Neural crest cell (in vitro differentiated cells): ENCODE measurements at regions not wholly inside any gene's neighbourhood (a gene's known extent, or its start where the extent isn't known, plus 50 kb on each side); places are given as distances from the start of the nearest gene placed in this dataset. TPM values are rescaled to one million over a fixed set of nuclear protein-coding genes. Genes with fewer than 3 reads are reported as not detected.

Experiments
- DNase-seq: peaks from one replicate; pipeline ENCODE4 v3.0.0; 2021; ENCODE audit warnings: low read depth, mixed read lengths, low spot score
- H3K27ac Mint-ChIP-seq: one replicate; pipeline ENCODE4 v1.8.0; 2021; ENCODE audit warnings: mild to moderate bottlenecking, mixed read lengths; ENCODE audit not compliant: unreplicated experiment
- H3K27me3 Mint-ChIP-seq: 2 replicates; pipeline ENCODE4 v1.8.0; 2021; ENCODE audit warnings: low read depth, mild to moderate bottlenecking, mixed read lengths
- H3K36me3 Mint-ChIP-seq: 2 replicates; pipeline ENCODE4 v1.8.0; 2021; ENCODE audit warnings: low read depth, mild to moderate bottlenecking, mixed read lengths
- H3K4me1 Mint-ChIP-seq: 2 replicates; pipeline ENCODE4 v1.8.0; 2021; ENCODE audit warnings: mixed read lengths
- H3K4me3 Mint-ChIP-seq: one replicate; pipeline ENCODE4 v1.8.0; 2021; ENCODE audit warnings: mild to moderate bottlenecking, mixed read lengths
- H3K9me3 Mint-ChIP-seq: 2 replicates; pipeline ENCODE4 v1.8.0; 2021; ENCODE audit warnings: mixed read lengths
- CTCF ChIP-seq: fragments of 200-600 bp; sonication (generic); conservative IDR thresholded peaks from 2 replicates; pipeline ENCODE4 v1.5.0; 2021; ENCODE audit warnings: antibody characterized with exemption, mild to moderate bottlenecking
- microRNA-seq: library from miRNA; unstranded; fragments of <30 nt; microRNA quantifications from one replicate; pipeline ENCODE4, GENCODE V29; 2020

GRCh38 chr11:11672789-11673188, 51.0 kb upstream of the GALNT18 start:
- Mint-ChIP-seq H3K27me3 (no peaks in the 10 kb centered on the region), H3K27ac (no peak overlapping the region), H3K4me3 (no peak overlapping the region), H3K36me3 (no peaks in the 10 kb centered on the region), H3K9me3 (no peaks in the 10 kb centered on the region), H3K4me1 (peaks cover 11% of the 10 kb centered on the region)
- no peak for DNase-seq
- TF ChIP-seq CTCF: no peak

GRCh38 chr11:11672101-11672500, 50.3 kb upstream of the GALNT18 start:
- Mint-ChIP-seq H3K36me3 (no peaks in the 10 kb centered on the region), H3K27ac (no peak overlapping the region), H3K4me1 (peaks cover 11% of the 10 kb centered on the region), H3K4me3 (no peak overlapping the region), H3K27me3 (peaks cover 2% of the 10 kb centered on the region), H3K9me3 (peaks cover 3% of the 10 kb centered on the region)
- no peak for DNase-seq
- TF ChIP-seq CTCF: no peak

Small RNA genes lying in the stretch of these regions (microRNA-seq; reads per million reads assigned to microRNA genes)
- gene MIR8070: not detected
